NCI-H446 (cell line): ENCODE measurements at regions not wholly inside any gene's neighbourhood (a gene's known extent, or its start where the extent isn't known, plus 50 kb on each side); places are given as distances from the start of the nearest gene placed in this dataset.
"Not testable (repeated sequence)": the region's sequence is repeated elsewhere in the genome, so short reads cannot be mapped to it uniquely, and the experiment has no call there.

Experiments
- DNase-seq, 2 experiments: peaks; one replicate each; lab custom pipeline; 2025; lab: John Stamatoyannopoulos, UW

- DNase-seq: not testable (repeated sequence)
Measured at GRCh38 chr6:163696311-163696710, 281.8 kb downstream of the QKI start.

GRCh38 chr6:163695414-163695864, 280.9 kb downstream of the QKI start:
- DNase-seq: no peak

GRCh38 chr6:163694988-163695398, 280.5 kb downstream of the QKI start:
- DNase-seq: no peak

- no peak for DNase-seq
Measured at GRCh38 chr6:163694072-163694471, 279.6 kb downstream of the QKI start.

GRCh38 chr6:163691049-163691448, 276.5 kb downstream of the QKI start:
- no peak for DNase-seq

- no peak for DNase-seq
Measured at GRCh38 chr6:163688739-163689362, 274.3 kb downstream of the QKI start.

- DNase-seq: no peak
Measured at GRCh38 chr6:163687075-163687474, 272.6 kb downstream of the QKI start.

- no peak for DNase-seq
Measured at GRCh38 chr6:163686301-163686700, 271.8 kb downstream of the QKI start.

GRCh38 chr6:163683105-163683622, 268.6 kb downstream of the QKI start:
- DNase-seq: no peak

GRCh38 chr6:163679753-163680152, 265.2 kb downstream of the QKI start:
- no peak for DNase-seq

- no peak for DNase-seq
Measured at GRCh38 chr6:163679012-163679660, 264.6 kb downstream of the QKI start.

- DNase-seq: no peak
Measured at GRCh38 chr6:163675611-163676010, 261.1 kb downstream of the QKI start.

- no peak for DNase-seq
Measured at GRCh38 chr6:163672710-163673109, 258.2 kb downstream of the QKI start.

GRCh38 chr6:163671791-163672190, 257.3 kb downstream of the QKI start:
- no peak for DNase-seq

GRCh38 chr6:163671355-163671754, 256.8 kb downstream of the QKI start:
- no peak for DNase-seq

GRCh38 chr6:163670336-163670735, 255.8 kb downstream of the QKI start:
- no peak for DNase-seq

GRCh38 chr6:163668061-163668426, 253.5 kb downstream of the QKI start:
- DNase-seq: no peak

GRCh38 chr6:163667372-163668060, 253.0 kb downstream of the QKI start:
- no peak for DNase-seq

- DNase-seq: no peak
Measured at GRCh38 chr6:163665464-163665863, 250.9 kb downstream of the QKI start.

GRCh38 chr6:163663575-163663974, 249.1 kb downstream of the QKI start:
- no peak for DNase-seq

- DNase-seq: no peak
Measured at GRCh38 chr6:163662604-163663225, 248.2 kb downstream of the QKI start.

- no peak for DNase-seq
Measured at GRCh38 chr6:163661272-163661671, 246.8 kb downstream of the QKI start.

GRCh38 chr6:163659803-163660202, 245.3 kb downstream of the QKI start:
- no peak for DNase-seq
